ENCODE measurements at regions not wholly inside any gene's neighbourhood (a gene's known extent, or its start where the extent isn't known, plus 50 kb on each side); places are given as distances from the start of the nearest gene placed in this dataset.

DNA sequence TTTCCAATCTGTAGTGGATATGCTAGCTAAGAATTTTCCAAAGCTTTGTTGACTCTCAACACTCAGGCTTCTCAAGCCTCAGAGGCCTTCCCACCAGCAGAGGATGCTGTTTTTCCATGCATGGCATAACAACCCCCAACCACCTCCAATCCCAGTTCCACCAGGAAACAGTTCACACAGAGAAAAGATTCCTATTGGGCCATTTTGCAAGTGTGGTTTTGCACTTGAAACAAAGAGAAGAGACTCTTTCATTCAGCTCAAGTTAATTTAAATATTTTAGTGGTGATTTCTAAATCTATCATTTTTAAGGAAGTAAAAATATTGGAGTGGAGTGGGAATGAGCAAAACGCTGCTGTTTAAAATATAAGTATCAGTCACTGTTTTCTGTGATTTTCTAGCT is 105.6 kb upstream of the COL1A2 start:
- Histone ChIP-seq H3K27me3 (no peaks in the 10 kb centered on the region), H3K4me3 (no peak overlapping the region), H3K4me1 (peaks cover 0 to 7% (median 2%) of the 10 kb centered on the region in 4 donors), H3K27ac (peak overlapping the region in 1 of 4 donors; percentile 0), H3K36me3 (no peaks in the 10 kb centered on the region), H3K9me3 (no peaks in the 10 kb centered on the region)
- peak; percentile 50 to 80 for DNase-seq (ENCODE audit: low spot score in 2 of 2)
- 30% methylated on average over 1 of the region's 1 CpG for WGBS, 2 donors
- TF ChIP-seq EP300 (IDR thresholded peaks at IDR 0.05) = peak; percentile 21 to 64
- TF ChIP-seq, protein P1, sequence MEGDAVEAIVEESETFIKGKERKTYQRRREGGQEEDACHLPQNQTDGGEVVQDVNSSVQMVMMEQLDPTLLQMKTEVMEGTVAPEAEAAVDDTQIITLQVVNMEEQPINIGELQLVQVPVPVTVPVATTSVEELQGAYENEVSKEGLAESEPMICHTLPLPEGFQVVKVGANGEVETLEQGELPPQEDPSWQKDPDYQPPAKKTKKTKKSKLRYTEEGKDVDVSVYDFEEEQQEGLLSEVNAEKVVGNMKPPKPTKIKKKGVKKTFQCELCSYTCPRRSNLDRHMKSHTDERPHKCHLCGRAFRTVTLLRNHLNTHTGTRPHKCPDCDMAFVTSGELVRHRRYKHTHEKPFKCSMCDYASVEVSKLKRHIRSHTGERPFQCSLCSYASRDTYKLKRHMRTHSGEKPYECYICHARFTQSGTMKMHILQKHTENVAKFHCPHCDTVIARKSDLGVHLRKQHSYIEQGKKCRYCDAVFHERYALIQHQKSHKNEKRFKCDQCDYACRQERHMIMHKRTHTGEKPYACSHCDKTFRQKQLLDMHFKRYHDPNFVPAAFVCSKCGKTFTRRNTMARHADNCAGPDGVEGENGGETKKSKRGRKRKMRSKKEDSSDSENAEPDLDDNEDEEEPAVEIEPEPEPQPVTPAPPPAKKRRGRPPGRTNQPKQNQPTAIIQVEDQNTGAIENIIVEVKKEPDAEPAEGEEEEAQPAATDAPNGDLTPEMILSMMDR (IDR thresholded peaks at IDR 0.05) = peak; percentile 79 to 94 (median 91)
- TF ChIP-seq POLR2A (IDR thresholded peaks at IDR 0.05) = no peak

DNA sequence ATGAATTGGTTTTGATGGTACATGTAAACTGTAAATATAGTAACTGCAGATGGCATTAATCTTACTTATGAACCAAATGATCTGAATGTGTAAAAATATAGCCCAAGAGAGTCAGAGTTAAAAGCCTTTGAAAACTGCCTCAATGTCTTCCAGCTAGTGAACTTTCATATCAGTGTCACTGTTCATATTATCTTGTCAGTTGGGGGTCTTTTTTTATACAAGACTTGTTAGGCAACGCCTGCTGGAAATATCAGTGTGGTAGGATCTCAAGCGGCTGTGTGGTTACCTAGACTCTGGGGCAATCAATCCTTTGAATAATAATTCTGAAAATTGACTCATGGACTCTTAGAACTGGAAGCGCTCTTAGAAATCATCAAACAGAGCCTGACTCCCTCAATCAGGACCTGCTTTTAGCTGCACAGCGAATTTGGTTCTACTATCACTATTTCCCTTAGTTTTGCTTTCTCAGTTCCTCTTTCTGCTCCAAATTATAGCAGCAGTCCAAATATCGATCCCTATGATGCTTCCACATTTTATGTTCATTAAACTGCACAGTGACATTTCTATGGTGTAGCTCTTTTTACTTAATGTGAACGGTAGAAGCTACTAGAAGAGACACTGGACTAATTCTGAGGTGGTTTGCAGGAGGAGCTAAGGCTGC is 100.1 kb upstream of the COL1A2 start:
- Histone ChIP-seq H3K27ac (peak overlapping the region in 2 of 4 donors; percentile 36 to 44), H3K27me3 (no peaks in the 10 kb centered on the region), H3K4me1 (peaks cover 0 to 48% (median 27%) of the 10 kb centered on the region in 4 donors), H3K9me3 (no peaks in the 10 kb centered on the region), H3K36me3 (no peaks in the 10 kb centered on the region), H3K4me3 (peak overlapping the region in 1 of 4 donors; percentile 5)
- 55% methylated on average over 6 of the region's 6 CpGs for WGBS, 2 donors
- no peak for DNase-seq (ENCODE audit: low spot score in 2 of 2)
- TF ChIP-seq, protein P1 (IDR thresholded peaks at IDR 0.05) = no peak

DNA sequence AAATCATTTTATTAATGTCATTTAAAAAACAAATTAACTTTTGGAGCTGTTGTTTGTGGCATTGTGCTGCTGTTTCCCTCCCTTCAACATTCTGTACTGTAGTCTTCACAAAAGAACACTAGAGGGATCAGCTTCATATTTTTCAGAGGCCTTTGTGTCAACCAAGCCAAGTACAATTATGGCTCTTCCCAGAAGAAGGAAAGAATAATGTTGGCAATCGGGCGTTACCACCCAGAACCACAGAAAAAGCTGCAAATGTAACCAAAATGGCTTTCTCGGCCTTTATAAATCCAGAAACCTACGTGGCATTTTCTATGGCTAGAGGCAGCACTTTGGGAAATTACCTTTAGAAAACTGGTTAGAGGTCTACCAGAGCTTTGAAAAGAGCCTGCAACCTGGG is 98.8 kb upstream of the COL1A2 start:
- H3K9me3 ChIP-seq = no peaks in the 10 kb centered on the region
- no peaks in the 10 kb centered on the region for H3K27me3 ChIP-seq
- peak overlapping the region in 1 of 4 donors; percentile 30 for H3K4me3 ChIP-seq
- DNase-seq (ENCODE audit: low spot score in 2 of 2) = no peak
- H3K27ac ChIP-seq = peak overlapping the region; percentile 46 to 92 (median 74)
- no peaks in the 10 kb centered on the region for H3K36me3 ChIP-seq
- peaks cover 0 to 61% (median 37%) of the 10 kb centered on the region in 4 donors for H3K4me1 ChIP-seq
- peak in 1 of 2 donors; percentile 78 for TF ChIP-seq EP300 (IDR thresholded peaks at IDR 0.05)
- no peak for TF ChIP-seq POLR2A (IDR thresholded peaks at IDR 0.05)
- TF ChIP-seq, protein P1 (IDR thresholded peaks at IDR 0.05) = peak; percentile 24 to 79 (median 51)
- WGBS, 2 donors = 15 to 32% methylated on average over 4 of the region's 4 CpGs

DNA sequence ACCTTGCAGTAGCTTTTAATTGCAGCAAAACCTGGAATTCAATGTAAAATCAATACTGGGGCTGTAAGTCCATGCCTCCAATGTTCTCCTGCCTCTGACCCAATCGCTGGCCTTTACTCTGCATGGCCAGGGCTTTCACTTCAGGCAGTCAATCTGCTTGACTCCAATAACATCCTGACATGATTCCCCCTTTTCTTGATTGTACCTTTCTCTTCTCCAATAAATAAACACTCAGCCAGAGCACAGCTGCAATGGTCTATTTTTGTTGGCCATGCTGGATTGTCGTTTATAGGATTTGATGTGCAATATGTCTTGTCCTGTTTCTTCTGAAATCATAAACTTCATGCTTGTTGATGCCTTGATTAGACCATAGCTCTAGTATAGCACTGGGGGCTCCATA is 97.8 kb upstream of the COL1A2 start:
- no peaks in the 10 kb centered on the region for H3K27me3 ChIP-seq
- H3K36me3 ChIP-seq = no peaks in the 10 kb centered on the region
- H3K4me3 ChIP-seq = peak overlapping the region in 1 of 4 donors; percentile 30
- peak overlapping the region; percentile 46 to 92 (median 74) for H3K27ac ChIP-seq
- no peaks in the 10 kb centered on the region for H3K9me3 ChIP-seq
- no peak for DNase-seq (ENCODE audit: low spot score in 2 of 2)
- peaks cover 0 to 69% (median 45%) of the 10 kb centered on the region in 4 donors for H3K4me1 ChIP-seq
- TF ChIP-seq, protein P1 (IDR thresholded peaks at IDR 0.05) = no peak
- TF ChIP-seq POLR2A (IDR thresholded peaks at IDR 0.05) = no peak
- no peak for TF ChIP-seq EP300 (IDR thresholded peaks at IDR 0.05)
- WGBS, 2 donors = 51 to 54% methylated on average over 2 of the region's 2 CpGs

DNA sequence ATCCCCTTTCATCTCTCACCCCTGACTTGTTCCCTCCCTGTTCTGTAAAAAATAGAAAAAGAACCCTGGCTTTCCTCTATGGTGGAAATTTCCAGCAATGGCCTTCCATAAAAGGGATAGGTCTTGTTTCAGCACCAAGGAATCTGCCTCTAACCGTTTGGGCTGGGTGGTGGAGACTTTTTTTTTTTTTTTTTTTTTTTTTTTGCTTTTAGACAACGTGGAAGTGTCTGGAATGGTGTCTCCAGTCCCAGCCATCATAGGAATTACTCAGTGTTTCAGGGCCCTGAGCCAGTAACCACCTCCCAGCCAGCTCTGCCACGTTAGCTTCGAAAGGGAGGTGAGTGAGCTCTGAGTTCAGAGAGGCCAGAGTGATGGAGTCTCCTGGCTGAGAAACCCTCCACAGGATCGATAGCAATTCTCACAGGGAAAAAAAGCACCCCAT is 97.3 kb upstream of the COL1A2 start:
- Histone ChIP-seq H3K9me3 (no peaks in the 10 kb centered on the region), H3K27ac (peak overlapping the region; percentile 46 to 92 (median 74)), H3K4me1 (peaks cover 3 to 74% (median 50%) of the 10 kb centered on the region in 4 donors), H3K36me3 (no peaks in the 10 kb centered on the region), H3K4me3 (peak overlapping the region in 1 of 4 donors; percentile 30), H3K27me3 (no peaks in the 10 kb centered on the region)
- 23 to 30% methylated on average over 5 of the region's 5 CpGs for WGBS, 2 donors
- TF ChIP-seq POLR2A (IDR thresholded peaks at IDR 0.05) (no peak), EP300 (IDR thresholded peaks at IDR 0.05) (peak in 1 of 2 donors; percentile 46)
- TF ChIP-seq, protein P1 (IDR thresholded peaks at IDR 0.05) = no peak
- DNase-seq (ENCODE audit: low spot score in 2 of 2) = peak; percentile 71 to 80

Measured in tibial nerve (tissue), 4 donors.